ENCODE measurements at regions not wholly inside any gene's neighbourhood (a gene's known extent, or its start where the extent isn't known, plus 50 kb on each side); places are given as distances from the start of the nearest gene placed in this dataset.

- peak overlapping the region; percentile 94 to 99 for H3K27ac ChIP-seq
- H3K36me3 ChIP-seq: no peaks in the 10 kb centered on the region
- TF ChIP-seq POLR2A (IDR thresholded peaks at IDR 0.05): no peak
- TF ChIP-seq CTCF (IDR thresholded peaks at IDR 0.05): no peak
- no peaks in the 10 kb centered on the region for H3K27me3 ChIP-seq
- H3K9me3 ChIP-seq: no peaks in the 10 kb centered on the region
- intact Hi-C loops (cut with DNase I; ENCODE audit: low total_unique reads): no loop called here
- no peak overlapping the region for H3K4me3 ChIP-seq
- DNase-seq: peak in 1 of 2 donors; percentile 13
- H3K4me1 ChIP-seq: no peaks in the 10 kb centered on the region
Measured at GRCh38 chr22:46041642-46042041, 64.7 kb upstream of the WNT7B start.

GRCh38 chr22:46042786-46043185, 65.8 kb upstream of the WNT7B start:
- Histone ChIP-seq H3K9me3 (no peaks in the 10 kb centered on the region), H3K27ac (peak overlapping the region; percentile 94 to 99), H3K4me3 (no peak overlapping the region), H3K36me3 (no peaks in the 10 kb centered on the region), H3K27me3 (no peaks in the 10 kb centered on the region), H3K4me1 (no peaks in the 10 kb centered on the region)
- DNase-seq: peak; percentile 19 to 33
- no peak for TF ChIP-seq CTCF (IDR thresholded peaks at IDR 0.05)
- intact Hi-C loops (cut with DNase I; ENCODE audit: low total_unique reads): no loop called here

GRCh38 chr22:46043339-46043738, 66.4 kb upstream of the WNT7B start:
- no peak for TF ChIP-seq CTCF (IDR thresholded peaks at IDR 0.05)
- TF ChIP-seq POLR2A (IDR thresholded peaks at IDR 0.05): no peak
- H3K27me3 ChIP-seq: no peaks in the 10 kb centered on the region
- no peaks in the 10 kb centered on the region for H3K4me1 ChIP-seq
- DNase-seq: peak; percentile 18 to 38
- no peaks in the 10 kb centered on the region for H3K36me3 ChIP-seq
- peak overlapping the region; percentile 94 to 99 for H3K27ac ChIP-seq
- H3K9me3 ChIP-seq: no peaks in the 10 kb centered on the region
- intact Hi-C loops (cut with DNase I; ENCODE audit: low total_unique reads): no loop called here
- peak overlapping the region; percentile 49 to 53 for H3K4me3 ChIP-seq

GRCh38 chr22:46043816-46044620, 67.1 kb upstream of the WNT7B start:
- Histone ChIP-seq H3K27ac (peak overlapping the region; percentile 94 to 99), H3K4me3 (peak overlapping the region; percentile 49 to 53), H3K36me3 (no peaks in the 10 kb centered on the region), H3K27me3 (no peaks in the 10 kb centered on the region), H3K9me3 (no peaks in the 10 kb centered on the region), H3K4me1 (no peaks in the 10 kb centered on the region)
- TF ChIP-seq POLR2A (IDR thresholded peaks at IDR 0.05): peak; percentile 28 to 36
- no peak for TF ChIP-seq CTCF (IDR thresholded peaks at IDR 0.05)
- intact Hi-C loops (cut with DNase I; ENCODE audit: low total_unique reads): no loop called here
- peak; percentile 57 to 63 for DNase-seq

- no peaks in the 10 kb centered on the region for H3K27me3 ChIP-seq
- no peaks in the 10 kb centered on the region for H3K36me3 ChIP-seq
- intact Hi-C loops (cut with DNase I; ENCODE audit: low total_unique reads): no loop called here
- no peaks in the 10 kb centered on the region for H3K4me1 ChIP-seq
- peak; percentile 43 to 51 for DNase-seq
- peak; percentile 4 to 53 for TF ChIP-seq POLR2A (IDR thresholded peaks at IDR 0.05)
- TF ChIP-seq CTCF (IDR thresholded peaks at IDR 0.05): no peak
- H3K27ac ChIP-seq: peak overlapping the region; percentile 94 to 99
- peak overlapping the region; percentile 49 to 53 for H3K4me3 ChIP-seq
- no peaks in the 10 kb centered on the region for H3K9me3 ChIP-seq
Measured at GRCh38 chr22:46044621-46045458, 67.9 kb upstream of the WNT7B start.
